ENCODE measurements at regions not wholly inside any gene's neighbourhood (a gene's known extent, or its start where the extent isn't known, plus 50 kb on each side); places are given as distances from the start of the nearest gene placed in this dataset.

GRCh38 chr15:81471151-81471550 is 97.1 kb upstream of the TMC3 start:
- no peak for DNase-seq

GRCh38 chr15:81469154-81469553 is 95.1 kb upstream of the TMC3 start:
- no peak for DNase-seq

GRCh38 chr15:81466741-81467140 is 92.7 kb upstream of the TMC3 start:
- DNase-seq, result no peak

GRCh38 chr15:81454024-81454423 is 80.0 kb upstream of the TMC3 start:
- no peak for DNase-seq

- no peak for DNase-seq
Observed at GRCh38 chr15:81450721-81451120, 76.7 kb upstream of the TMC3 start.

GRCh38 chr15:81449836-81450474 is 75.9 kb upstream of the TMC3 start:
- DNase-seq, result no peak

- DNase-seq, result no peak
Observed at GRCh38 chr15:81443040-81443820, 69.2 kb upstream of the TMC3 start.

- no peak for DNase-seq
Observed at GRCh38 chr15:81442454-81442853, 68.4 kb upstream of the TMC3 start.

GRCh38 chr15:81434851-81435250 is 60.8 kb upstream of the TMC3 start:
- no peak for DNase-seq

- no peak for DNase-seq
Observed at GRCh38 chr15:81433462-81433861, 59.4 kb upstream of the TMC3 start.

- no peak for DNase-seq
Observed at GRCh38 chr15:81432179-81432578, 58.2 kb upstream of the TMC3 start.

GRCh38 chr15:81427176-81427575 is 53.2 kb upstream of the TMC3 start:
- no peak for DNase-seq

GRCh38 chr15:81425905-81426304 is 51.9 kb upstream of the TMC3 start:
- DNase-seq, result no peak

All from stimulated activated CD4-positive, alpha-beta T cell treated with anti-CD3 and anti-CD28 coated beads, Interleukin-2, amount 100 ng/mL, for 48 hours (primary cell).